ENCODE measurements at regions not wholly inside any gene's neighbourhood (a gene's known extent, or its start where the extent isn't known, plus 50 kb on each side); places are given as distances from the start of the nearest gene placed in this dataset.
"Not testable (repeated sequence)": the region's sequence is repeated elsewhere in the genome, so short reads cannot be mapped to it uniquely, and the experiment has no call there.

GRCh38 chr1:48066936-48067335 is 69.8 kb upstream of the TRABD2B start:
- peaks cover 30% of the 10 kb centered on the region for H3K27me3 Mint-ChIP-seq (ENCODE audit: low read depth)
- H3K4me3 Mint-ChIP-seq, result no peak overlapping the region
- H3K4me1 Mint-ChIP-seq, result no peaks in the 10 kb centered on the region
- H3K9me3 Mint-ChIP-seq, result no peaks in the 10 kb centered on the region
- TF ChIP-seq CTCF (IDR thresholded peaks at IDR 0.05; ENCODE audit: unreplicated experiment), result no peak
- no peaks in the 10 kb centered on the region for H3K36me3 Mint-ChIP-seq
- DNase-seq (ENCODE audit: low spot score in 2 of 2, unreplicated experiment in 2 of 2), result no peak
- H3K27ac Mint-ChIP-seq, result no peak overlapping the region

- DNase-seq (ENCODE audit: low spot score in 2 of 2, unreplicated experiment in 2 of 2); H3K4me1 Mint-ChIP-seq; H3K27ac Mint-ChIP-seq; H3K9me3 Mint-ChIP-seq; H3K36me3 Mint-ChIP-seq; H3K4me3 Mint-ChIP-seq: not testable (repeated sequence)
- H3K27me3 Mint-ChIP-seq (ENCODE audit: low read depth), result peaks cover 45% of the 10 kb centered on the region
These were observed 67.5 kb upstream of the TRABD2B start for GRCh38 chr1:48064693-48065092.

- Mint-ChIP-seq H3K4me1 (peaks cover 6% of the 10 kb centered on the region), H3K36me3 (no peaks in the 10 kb centered on the region), H3K9me3 (no peaks in the 10 kb centered on the region), H3K4me3 (no peak overlapping the region), H3K27ac (no peak overlapping the region), H3K27me3 (ENCODE audit: low read depth) (peaks cover 42% of the 10 kb centered on the region)
- no peak for DNase-seq (ENCODE audit: low spot score in 2 of 2, unreplicated experiment in 2 of 2)
- no peak for TF ChIP-seq CTCF (IDR thresholded peaks at IDR 0.05; ENCODE audit: unreplicated experiment)
These were observed 65.2 kb upstream of the TRABD2B start for GRCh38 chr1:48062353-48062752.

GRCh38 chr1:48061162-48062136 is 64.3 kb upstream of the TRABD2B start:
- H3K36me3 Mint-ChIP-seq, result no peaks in the 10 kb centered on the region
- no peaks in the 10 kb centered on the region for H3K9me3 Mint-ChIP-seq
- peaks cover 6% of the 10 kb centered on the region for H3K4me1 Mint-ChIP-seq
- no peak overlapping the region for H3K27ac Mint-ChIP-seq
- no peak overlapping the region for H3K4me3 Mint-ChIP-seq
- peak; percentile 47 for TF ChIP-seq CTCF (IDR thresholded peaks at IDR 0.05; ENCODE audit: unreplicated experiment)
- H3K27me3 Mint-ChIP-seq (ENCODE audit: low read depth), result peaks cover 42% of the 10 kb centered on the region
- DNase-seq (ENCODE audit: low spot score in 2 of 2, unreplicated experiment in 2 of 2), result peak in 1 of 2 experiments; percentile 60

- DNase-seq (ENCODE audit: low spot score in 2 of 2, unreplicated experiment in 2 of 2), result no peak
- H3K27ac Mint-ChIP-seq, result no peak overlapping the region
- no peaks in the 10 kb centered on the region for H3K9me3 Mint-ChIP-seq
- H3K4me3 Mint-ChIP-seq, result no peak overlapping the region
- no peak for TF ChIP-seq CTCF (IDR thresholded peaks at IDR 0.05; ENCODE audit: unreplicated experiment)
- H3K4me1 Mint-ChIP-seq, result peaks cover 6% of the 10 kb centered on the region
- peaks cover 57% of the 10 kb centered on the region for H3K27me3 Mint-ChIP-seq (ENCODE audit: low read depth)
- H3K36me3 Mint-ChIP-seq, result no peaks in the 10 kb centered on the region
These were observed 62.1 kb upstream of the TRABD2B start for GRCh38 chr1:48059289-48059688.
